Chondrocyte (in vitro differentiated cells): ENCODE measurements at regions not wholly inside any gene's neighbourhood (a gene's known extent, or its start where the extent isn't known, plus 50 kb on each side); places are given as distances from the start of the nearest gene placed in this dataset.

Source experiments
- DNase-seq: peaks from one replicate; pipeline ENCODE4 v3.0.0; 2021; ENCODE audit warnings: mixed read lengths, low spot score
- H3K27ac Mint-ChIP-seq: one replicate; pipeline ENCODE4 v1.8.0; 2021; ENCODE audit warnings: mild to moderate bottlenecking, moderate library complexity, mixed read lengths; ENCODE audit not compliant: unreplicated experiment
- H3K27me3 Mint-ChIP-seq: 2 replicates; pipeline ENCODE4 v1.8.0; 2021; ENCODE audit warnings: low read depth, mixed read lengths
- H3K36me3 Mint-ChIP-seq: 2 replicates; pipeline ENCODE4 v1.8.0; 2021; ENCODE audit warnings: low read depth, mixed read lengths
- H3K4me1 Mint-ChIP-seq: 2 replicates; pipeline ENCODE4 v1.8.0; 2021; ENCODE audit warnings: low read depth, mild to moderate bottlenecking, mixed read lengths
- H3K4me3 Mint-ChIP-seq: one replicate; pipeline ENCODE4 v1.8.0; 2021; ENCODE audit warnings: mild to moderate bottlenecking, moderate library complexity, mixed read lengths; ENCODE audit not compliant: unreplicated experiment
- H3K9me3 Mint-ChIP-seq: 2 replicates; pipeline ENCODE4 v1.8.0; 2021; ENCODE audit warnings: low read depth, mixed read lengths
- TF ChIP-seq, protein P1 (sequence below): fragments of 200-600 bp; sonication (generic); IDR thresholded peaks from 2 replicates; pipeline ENCODE4 v1.5.0; 2021; ENCODE audit warnings: antibody characterized with exemption, mild to moderate bottlenecking, moderate library complexity

GRCh38 chr6:99064834-99065233, 117.1 kb upstream of the FBXL4 start:
- no peak overlapping the region for H3K4me3 Mint-ChIP-seq
- DNase-seq: no peak
- no peaks in the 10 kb centered on the region for H3K9me3 Mint-ChIP-seq
- H3K27me3 Mint-ChIP-seq: peaks cover 19% of the 10 kb centered on the region
- TF ChIP-seq, protein P1, sequence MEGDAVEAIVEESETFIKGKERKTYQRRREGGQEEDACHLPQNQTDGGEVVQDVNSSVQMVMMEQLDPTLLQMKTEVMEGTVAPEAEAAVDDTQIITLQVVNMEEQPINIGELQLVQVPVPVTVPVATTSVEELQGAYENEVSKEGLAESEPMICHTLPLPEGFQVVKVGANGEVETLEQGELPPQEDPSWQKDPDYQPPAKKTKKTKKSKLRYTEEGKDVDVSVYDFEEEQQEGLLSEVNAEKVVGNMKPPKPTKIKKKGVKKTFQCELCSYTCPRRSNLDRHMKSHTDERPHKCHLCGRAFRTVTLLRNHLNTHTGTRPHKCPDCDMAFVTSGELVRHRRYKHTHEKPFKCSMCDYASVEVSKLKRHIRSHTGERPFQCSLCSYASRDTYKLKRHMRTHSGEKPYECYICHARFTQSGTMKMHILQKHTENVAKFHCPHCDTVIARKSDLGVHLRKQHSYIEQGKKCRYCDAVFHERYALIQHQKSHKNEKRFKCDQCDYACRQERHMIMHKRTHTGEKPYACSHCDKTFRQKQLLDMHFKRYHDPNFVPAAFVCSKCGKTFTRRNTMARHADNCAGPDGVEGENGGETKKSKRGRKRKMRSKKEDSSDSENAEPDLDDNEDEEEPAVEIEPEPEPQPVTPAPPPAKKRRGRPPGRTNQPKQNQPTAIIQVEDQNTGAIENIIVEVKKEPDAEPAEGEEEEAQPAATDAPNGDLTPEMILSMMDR: no peak
- no peaks in the 10 kb centered on the region for H3K36me3 Mint-ChIP-seq
- no peak overlapping the region for H3K27ac Mint-ChIP-seq
- no peaks in the 10 kb centered on the region for H3K4me1 Mint-ChIP-seq

- no peaks in the 10 kb centered on the region for H3K9me3 Mint-ChIP-seq
- peaks cover 20% of the 10 kb centered on the region for H3K27me3 Mint-ChIP-seq
- H3K27ac Mint-ChIP-seq: no peak overlapping the region
- H3K4me1 Mint-ChIP-seq: no peaks in the 10 kb centered on the region
- H3K4me3 Mint-ChIP-seq: no peak overlapping the region
- H3K36me3 Mint-ChIP-seq: no peaks in the 10 kb centered on the region
- DNase-seq: no peak
- TF ChIP-seq, protein P1: no peak
Measured at GRCh38 chr6:99036672-99037071, 88.9 kb upstream of the FBXL4 start.

GRCh38 chr6:99032396-99032795, 84.7 kb upstream of the FBXL4 start:
- peaks cover 16% of the 10 kb centered on the region for H3K27me3 Mint-ChIP-seq
- TF ChIP-seq, protein P1: no peak
- no peaks in the 10 kb centered on the region for H3K4me1 Mint-ChIP-seq
- H3K36me3 Mint-ChIP-seq: no peaks in the 10 kb centered on the region
- no peak for DNase-seq
- H3K9me3 Mint-ChIP-seq: no peaks in the 10 kb centered on the region
- no peak overlapping the region for H3K4me3 Mint-ChIP-seq
- no peak overlapping the region for H3K27ac Mint-ChIP-seq

DNA sequence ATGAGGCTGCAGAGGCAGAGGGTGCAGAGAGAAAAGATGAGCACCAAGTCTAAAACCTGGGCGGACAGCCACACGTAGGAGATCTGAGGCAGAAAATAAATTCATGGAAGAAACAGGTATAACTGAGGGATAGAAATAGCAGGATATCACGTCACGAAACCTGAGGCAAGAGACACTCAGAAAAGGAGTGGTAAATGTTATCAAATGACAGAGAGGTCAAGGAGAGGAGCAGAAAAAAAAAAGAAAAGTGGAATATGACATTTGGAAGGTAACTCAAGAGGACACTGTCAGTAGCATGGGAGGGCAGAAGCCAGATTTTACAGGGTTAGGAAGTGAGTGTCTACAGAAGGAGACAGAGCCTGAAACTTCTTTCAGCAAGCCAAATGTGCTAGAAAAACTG, 84.2 kb upstream of the FBXL4 start:
- H3K27ac Mint-ChIP-seq: no peak overlapping the region
- no peak for DNase-seq
- peaks cover 15% of the 10 kb centered on the region for H3K27me3 Mint-ChIP-seq
- no peaks in the 10 kb centered on the region for H3K9me3 Mint-ChIP-seq
- H3K36me3 Mint-ChIP-seq: no peaks in the 10 kb centered on the region
- no peak overlapping the region for H3K4me3 Mint-ChIP-seq
- TF ChIP-seq, protein P1: no peak
- H3K4me1 Mint-ChIP-seq: no peaks in the 10 kb centered on the region

GRCh38 chr6:99030915-99031314, 83.2 kb upstream of the FBXL4 start:
- Mint-ChIP-seq H3K36me3 (peaks cover 3% of the 10 kb centered on the region), H3K27me3 (peaks cover 10% of the 10 kb centered on the region), H3K4me1 (no peaks in the 10 kb centered on the region), H3K27ac (no peak overlapping the region), H3K9me3 (peaks cover 8% of the 10 kb centered on the region), H3K4me3 (no peak overlapping the region)
- TF ChIP-seq, protein P1: no peak
- DNase-seq: no peak
